Nephron (organoid): ENCODE measurements at regions not wholly inside any gene's neighbourhood (a gene's known extent, or its start where the extent isn't known, plus 50 kb on each side); places are given as distances from the start of the nearest gene placed in this dataset.
A peak's percentile ranks its signal among the peaks of the same experiment; 100 is the strongest.

Experiments used
- H3K27ac Mint-ChIP-seq, 3 experiments: 2 replicates each; pipeline ENCODE4 v1.8.0; 2020; ENCODE audit warnings: mixed read lengths in 3 of 3, mild to moderate bottlenecking in 2 of 3, moderate library complexity in 1 of 3
- H3K27me3 Mint-ChIP-seq: 2 replicates; pipeline ENCODE4 v1.8.0; 2021; ENCODE audit warnings: low read depth, mild to moderate bottlenecking, moderate library complexity, mixed read lengths
- H3K36me3 Mint-ChIP-seq: 2 replicates; pipeline ENCODE4 v1.8.0; 2020; ENCODE audit warnings: low read depth, mixed read lengths
- H3K4me1 Mint-ChIP-seq: 2 replicates; pipeline ENCODE4 v1.8.0; 2020; ENCODE audit warnings: mixed read lengths
- H3K4me3 Mint-ChIP-seq, 3 experiments: 2 replicates each; pipeline ENCODE4 v1.8.0; 2020; ENCODE audit warnings: mild to moderate bottlenecking in 3 of 3, mixed read lengths in 3 of 3, moderate library complexity in 2 of 3
- H3K9me3 Mint-ChIP-seq: 2 replicates; pipeline ENCODE4 v1.8.0; 2020; ENCODE audit warnings: mixed read lengths
- CTCF ChIP-seq, 3 experiments: fragments of 200-600 bp; sonication (generic); IDR thresholded peaks; one replicate each; pipeline ENCODE4 v1.5.0; 2021; ENCODE audit warnings: antibody characterized with exemption in 3 of 3; ENCODE audit not compliant: unreplicated experiment in 3 of 3

- Mint-ChIP-seq H3K27me3 (peaks cover 3% of the 10 kb centered on the region), H3K4me3 (peak overlapping the region in 1 of 3 experiments; percentile 26), H3K9me3 (no peaks in the 10 kb centered on the region), H3K36me3 (no peaks in the 10 kb centered on the region), H3K27ac (no peak overlapping the region), H3K4me1 (peaks cover 19% of the 10 kb centered on the region)
- no peak for TF ChIP-seq CTCF (IDR thresholded peaks at IDR 0.05; ENCODE audit: unreplicated experiment in 3 of 3)
Observed at GRCh38 chr2:104043864-104044263, 810.1 kb upstream of the POU3F3 start.

GRCh38 chr2:104045071-104045470 is 808.8 kb upstream of the POU3F3 start:
- Mint-ChIP-seq H3K4me1 (peaks cover 31% of the 10 kb centered on the region), H3K9me3 (no peaks in the 10 kb centered on the region), H3K36me3 (no peaks in the 10 kb centered on the region), H3K4me3 (no peak overlapping the region), H3K27me3 (peaks cover 3% of the 10 kb centered on the region), H3K27ac (no peak overlapping the region)
- no peak for TF ChIP-seq CTCF (IDR thresholded peaks at IDR 0.05; ENCODE audit: unreplicated experiment in 3 of 3)

- no peaks in the 10 kb centered on the region for H3K36me3 Mint-ChIP-seq
- peak overlapping the region in 1 of 3 experiments; percentile 13 for H3K27ac Mint-ChIP-seq
- peaks cover 41% of the 10 kb centered on the region for H3K4me1 Mint-ChIP-seq
- H3K9me3 Mint-ChIP-seq = no peaks in the 10 kb centered on the region
- peaks cover 3% of the 10 kb centered on the region for H3K27me3 Mint-ChIP-seq
- no peak overlapping the region for H3K4me3 Mint-ChIP-seq
- TF ChIP-seq CTCF (IDR thresholded peaks at IDR 0.05; ENCODE audit: unreplicated experiment in 3 of 3) = no peak
Observed at GRCh38 chr2:104046466-104046865, 807.4 kb upstream of the POU3F3 start.

GRCh38 chr2:104047516-104047915 is 806.4 kb upstream of the POU3F3 start:
- H3K27ac Mint-ChIP-seq = no peak overlapping the region
- no peaks in the 10 kb centered on the region for H3K36me3 Mint-ChIP-seq
- no peak for TF ChIP-seq CTCF (IDR thresholded peaks at IDR 0.05; ENCODE audit: unreplicated experiment in 3 of 3)
- H3K9me3 Mint-ChIP-seq = no peaks in the 10 kb centered on the region
- no peak overlapping the region for H3K4me3 Mint-ChIP-seq
- H3K27me3 Mint-ChIP-seq = peaks cover 5% of the 10 kb centered on the region
- H3K4me1 Mint-ChIP-seq = peaks cover 52% of the 10 kb centered on the region

- H3K9me3 Mint-ChIP-seq = no peaks in the 10 kb centered on the region
- TF ChIP-seq CTCF (IDR thresholded peaks at IDR 0.05; ENCODE audit: unreplicated experiment in 3 of 3) = no peak
- H3K27me3 Mint-ChIP-seq = peaks cover 8% of the 10 kb centered on the region
- H3K27ac Mint-ChIP-seq = peak overlapping the region; percentile 19 to 90 (median 65)
- no peaks in the 10 kb centered on the region for H3K36me3 Mint-ChIP-seq
- H3K4me3 Mint-ChIP-seq = peak overlapping the region in 1 of 3 experiments; percentile 21
- H3K4me1 Mint-ChIP-seq = peaks cover 46% of the 10 kb centered on the region
Observed at GRCh38 chr2:104049438-104049837, 804.5 kb upstream of the POU3F3 start.

GRCh38 chr2:104049981-104050380 is 803.9 kb upstream of the POU3F3 start:
- no peaks in the 10 kb centered on the region for H3K36me3 Mint-ChIP-seq
- peak overlapping the region; percentile 41 to 90 (median 65) for H3K27ac Mint-ChIP-seq
- H3K4me3 Mint-ChIP-seq = peak overlapping the region in 1 of 3 experiments; percentile 12
- no peaks in the 10 kb centered on the region for H3K9me3 Mint-ChIP-seq
- peaks cover 8% of the 10 kb centered on the region for H3K27me3 Mint-ChIP-seq
- peaks cover 46% of the 10 kb centered on the region for H3K4me1 Mint-ChIP-seq
- no peak for TF ChIP-seq CTCF (IDR thresholded peaks at IDR 0.05; ENCODE audit: unreplicated experiment in 3 of 3)
